GM18868 (cell line): ENCODE measurements at regions not wholly inside any gene's neighbourhood (a gene's known extent, or its start where the extent isn't known, plus 50 kb on each side); places are given as distances from the start of the nearest gene placed in this dataset.

Source experiments
- ATAC-seq: cut with Tn5 transposase; IDR thresholded peaks from one replicate; pipeline ENCODE4 v1.9.1; 2021; ENCODE audit warnings: mild to moderate bottlenecking, moderate library complexity; ENCODE audit not compliant: unreplicated experiment

DNA sequence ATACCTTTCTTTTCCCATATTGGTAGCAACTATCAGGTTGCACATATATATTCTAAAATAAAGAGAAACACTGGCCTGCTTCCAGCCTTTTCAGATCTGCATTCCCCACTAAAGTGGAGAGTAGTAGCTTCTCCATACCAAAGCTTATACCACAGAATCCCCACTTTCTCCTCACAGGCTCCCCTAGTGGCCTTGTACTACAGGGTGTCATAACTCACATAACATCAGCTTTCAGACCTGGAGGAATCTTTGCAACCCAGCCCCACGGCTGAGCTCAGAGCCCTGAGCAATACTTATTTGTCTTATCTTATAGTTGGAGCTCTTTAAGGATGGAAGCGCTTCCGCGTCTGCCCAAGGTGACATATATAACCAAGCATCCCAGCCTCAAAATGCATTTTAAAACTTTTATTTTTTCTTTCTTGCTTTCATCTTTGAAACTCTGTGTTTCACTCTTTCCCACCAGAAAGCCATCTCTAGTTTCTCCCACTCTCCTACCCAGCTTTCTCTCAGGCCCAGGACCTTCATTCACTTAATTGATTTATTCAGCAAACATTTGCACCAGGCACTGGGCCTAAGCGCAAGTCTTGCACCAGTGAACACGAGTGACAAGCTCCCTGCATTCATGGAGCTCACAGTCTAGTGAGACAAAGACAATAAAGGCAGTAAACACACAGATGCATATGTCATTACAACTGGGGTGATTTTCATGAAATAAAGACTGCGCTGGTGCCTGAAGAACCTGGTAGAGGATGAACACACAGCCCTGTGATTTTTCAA is 254.7 kb downstream of the IPO8 start:
- peak; percentile 57 for ATAC-seq

DNA sequence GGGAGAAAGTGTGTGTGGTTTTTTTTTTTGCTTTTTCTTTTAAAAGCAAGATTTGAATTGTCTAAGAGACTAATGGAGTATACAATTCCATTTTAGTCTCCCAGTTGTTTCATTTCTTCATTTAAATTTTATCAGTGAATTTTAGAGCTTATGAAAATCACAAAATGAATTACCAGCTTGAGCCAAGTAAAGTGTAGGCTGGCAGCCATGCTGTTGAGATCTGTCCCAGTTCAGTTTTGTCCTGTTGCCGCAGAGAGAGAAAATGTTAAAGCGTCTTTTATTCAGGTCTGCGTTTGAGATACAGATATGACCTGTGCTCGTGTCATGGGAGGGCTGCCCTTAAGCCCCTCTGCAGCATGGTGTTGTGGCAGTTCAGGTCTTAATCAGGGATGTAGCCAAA is 256.5 kb downstream of the IPO8 start:
- ATAC-seq: no peak

DNA sequence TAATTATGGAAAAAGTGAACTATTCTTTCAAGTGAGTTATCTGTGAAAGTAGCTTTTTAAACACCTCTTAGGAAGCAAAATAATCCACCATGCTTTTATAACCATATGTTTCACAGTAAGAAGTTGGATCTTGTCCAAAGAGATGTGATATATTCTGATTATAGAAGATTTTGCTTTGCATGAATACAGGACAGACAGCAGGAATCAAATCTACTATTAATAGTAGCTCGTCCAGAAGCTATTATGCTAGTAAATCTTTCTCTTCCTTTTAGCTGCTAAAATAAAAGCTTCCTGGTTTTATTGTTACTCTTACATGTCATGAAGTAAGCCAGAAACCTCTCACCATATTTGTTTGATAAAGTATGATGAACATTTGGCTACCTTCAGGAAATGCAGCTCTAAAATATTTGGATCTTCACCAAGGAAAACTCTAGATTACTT is 257.0 kb downstream of the IPO8 start:
- no peak for ATAC-seq

DNA sequence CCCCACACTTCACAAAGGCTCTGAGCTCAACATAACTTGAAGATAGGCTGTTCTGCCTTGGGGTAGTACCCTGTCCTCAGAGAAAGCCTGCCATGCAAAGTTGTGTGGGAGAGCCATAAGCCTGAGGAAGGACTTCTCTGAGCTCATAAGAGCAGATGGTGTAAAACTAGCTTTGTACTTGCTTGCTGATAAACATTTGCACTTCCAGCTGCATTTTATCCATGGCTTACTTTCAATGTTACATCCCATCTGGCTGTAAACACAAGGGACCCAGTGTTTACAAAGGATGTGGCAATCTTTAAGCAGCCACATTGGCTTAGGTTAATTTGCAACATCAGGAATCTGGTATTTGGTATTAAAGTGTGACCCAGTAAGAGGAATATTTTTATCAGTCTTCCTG is 258.1 kb downstream of the IPO8 start:
- ATAC-seq: no peak

DNA sequence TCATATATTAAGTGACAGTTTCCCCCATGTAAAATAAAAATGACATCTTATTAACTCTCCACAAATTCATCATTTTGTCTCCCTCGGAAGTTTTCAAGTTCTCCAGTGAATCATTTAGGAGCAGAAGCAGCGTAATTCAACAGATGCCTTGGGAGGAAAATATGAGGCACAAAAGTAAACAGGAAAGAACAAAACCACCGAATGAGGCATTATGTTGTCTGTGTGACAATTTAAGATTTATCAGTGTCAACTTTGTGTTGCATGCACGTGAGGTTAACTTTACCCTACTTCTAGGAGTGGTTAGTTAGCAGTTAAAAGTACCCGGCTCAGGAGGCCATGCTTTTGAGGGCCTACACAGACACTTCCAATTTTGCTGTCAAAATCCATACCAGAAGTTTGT is 258.6 kb downstream of the IPO8 start:
- ATAC-seq: no peak

DNA sequence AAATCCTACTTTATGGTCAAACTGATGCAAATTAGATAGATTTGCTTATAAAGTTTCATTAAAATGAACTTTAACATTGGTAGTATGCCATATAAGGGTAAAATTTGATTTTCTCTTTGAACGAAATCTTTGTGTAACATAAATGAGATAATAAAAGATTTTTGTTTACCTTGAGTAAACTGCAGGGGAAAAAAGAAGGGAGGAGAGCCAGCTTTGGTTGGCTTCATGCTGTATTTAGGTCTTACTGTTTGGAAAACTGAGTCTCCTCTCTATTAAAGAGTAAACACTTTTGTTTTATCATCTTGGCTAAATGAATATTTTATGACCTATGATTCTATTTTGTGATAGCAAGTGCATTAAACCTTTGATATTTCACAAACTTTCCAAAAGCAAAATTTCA is 267.6 kb downstream of the IPO8 start:
- no peak for ATAC-seq

DNA sequence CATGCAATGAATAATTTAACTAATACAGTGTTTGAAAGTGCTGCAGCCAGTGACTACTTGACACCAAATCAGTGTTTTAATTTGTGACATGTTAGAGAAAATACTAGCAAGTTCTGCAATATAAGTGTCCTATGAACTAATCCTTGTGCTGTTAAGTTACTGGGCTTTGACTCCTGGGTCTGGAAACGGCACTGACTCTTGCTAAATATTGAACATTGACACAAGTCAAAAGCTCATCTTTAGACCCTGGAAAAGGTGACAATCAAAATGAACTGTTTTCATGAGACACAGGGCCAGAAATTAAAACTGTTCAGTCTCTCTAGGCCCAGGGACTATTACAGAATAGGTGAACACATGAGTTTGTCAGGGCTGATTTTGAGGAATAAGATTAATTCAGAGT is 268.1 kb downstream of the IPO8 start:
- no peak for ATAC-seq

DNA sequence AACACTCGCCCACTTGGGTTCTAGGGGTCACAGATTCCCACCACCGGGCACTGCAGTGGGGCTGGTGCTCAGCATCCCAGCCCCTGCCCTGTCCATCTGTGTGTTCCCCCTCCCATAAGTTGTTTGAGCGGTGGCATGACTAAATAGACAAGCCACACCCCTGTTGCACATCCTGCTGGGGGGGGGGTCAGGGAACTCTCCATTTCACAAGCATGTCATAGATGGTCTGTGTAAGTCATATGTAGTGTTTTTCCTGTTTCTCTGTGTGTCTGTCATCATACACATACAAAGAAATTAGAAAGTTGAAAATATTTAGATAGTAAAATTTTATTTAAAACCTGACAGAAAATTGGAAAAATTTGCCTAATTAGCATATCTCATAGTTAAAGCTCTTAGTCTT is 270.2 kb downstream of the IPO8 start:
- ATAC-seq: no peak

DNA sequence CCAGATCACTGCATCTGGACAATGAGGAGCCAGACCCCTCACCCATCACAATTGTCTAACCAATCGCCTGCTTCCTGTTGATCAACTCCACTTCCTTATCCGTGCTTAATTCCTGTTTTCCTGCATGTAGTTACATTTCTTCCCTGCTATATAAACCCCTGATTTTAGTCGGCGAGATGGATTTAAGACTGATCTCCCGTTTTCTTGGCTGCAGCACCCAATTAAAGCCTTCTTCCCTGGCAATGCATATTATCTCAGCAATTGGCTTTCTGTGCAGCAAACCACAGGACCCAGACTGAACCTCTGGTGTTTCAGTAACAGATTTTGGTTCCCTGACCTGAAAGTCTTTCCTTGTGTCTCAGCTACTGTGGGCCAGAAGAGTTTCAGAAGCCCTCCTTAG is 272.3 kb downstream of the IPO8 start:
- ATAC-seq: no peak

DNA sequence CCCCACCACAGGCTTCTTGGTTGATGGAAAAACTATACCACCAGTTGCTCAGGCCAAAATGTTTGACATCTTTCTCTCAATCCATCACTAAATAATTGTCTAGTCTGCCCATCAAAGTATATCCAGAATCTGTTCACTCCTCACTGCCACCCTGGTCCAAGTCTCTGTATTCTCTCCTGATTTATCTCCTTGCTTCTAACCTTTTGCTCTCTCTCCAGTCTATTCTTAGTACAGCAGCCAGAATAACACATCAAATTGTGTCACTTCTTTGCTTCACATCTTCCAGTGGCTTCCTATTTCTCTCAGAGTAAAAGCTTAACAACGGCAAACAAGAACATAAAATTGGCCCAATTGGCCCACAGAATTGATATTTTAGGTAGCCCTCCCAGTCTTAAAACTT is 272.8 kb downstream of the IPO8 start:
- no peak for ATAC-seq

DNA sequence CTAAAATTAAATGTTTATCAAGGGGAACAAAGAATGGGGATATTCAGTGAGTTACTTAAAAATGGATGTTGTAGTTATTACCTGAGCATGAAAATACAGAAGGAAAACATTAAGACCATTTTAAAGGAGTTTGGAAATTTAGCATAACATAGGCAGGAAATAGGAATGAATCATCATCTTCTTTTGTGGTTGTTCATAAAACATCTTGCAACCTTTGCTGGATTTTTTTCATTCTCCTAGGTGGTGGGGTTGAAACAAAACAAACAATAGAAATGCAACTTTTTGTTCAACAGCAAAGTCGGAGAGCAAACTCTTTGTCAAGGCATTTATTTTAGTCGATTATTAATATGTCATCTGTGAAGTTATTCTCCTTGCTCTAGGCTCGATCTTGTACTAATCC is 275.1 kb downstream of the IPO8 start:
- no peak for ATAC-seq

DNA sequence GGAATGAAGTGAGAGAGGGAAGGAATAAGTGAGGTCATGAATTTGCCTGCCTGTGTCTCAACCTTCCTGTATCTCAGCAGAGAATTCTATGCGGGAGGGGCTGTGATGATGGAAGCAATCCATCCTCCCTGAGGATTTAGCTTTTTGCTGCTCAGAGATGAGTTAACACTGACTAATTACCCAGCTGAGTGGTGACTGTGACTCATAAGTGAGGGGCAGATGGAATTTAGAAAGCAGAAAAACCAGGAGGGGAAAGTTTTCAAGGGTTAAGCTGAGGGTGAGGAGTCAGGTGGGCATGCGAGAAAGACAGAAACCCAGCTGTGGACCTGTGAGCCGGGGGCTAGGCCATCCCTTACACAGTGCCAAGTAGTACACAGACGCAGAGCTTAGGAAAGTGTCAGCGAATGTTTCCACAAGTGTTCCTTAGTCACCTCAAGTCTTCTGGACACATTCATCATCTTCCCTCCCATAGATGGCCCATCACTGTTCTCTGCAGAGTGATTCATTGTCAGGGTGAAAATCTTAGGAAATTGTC is 277.9 kb downstream of the IPO8 start:
- no peak for ATAC-seq

DNA sequence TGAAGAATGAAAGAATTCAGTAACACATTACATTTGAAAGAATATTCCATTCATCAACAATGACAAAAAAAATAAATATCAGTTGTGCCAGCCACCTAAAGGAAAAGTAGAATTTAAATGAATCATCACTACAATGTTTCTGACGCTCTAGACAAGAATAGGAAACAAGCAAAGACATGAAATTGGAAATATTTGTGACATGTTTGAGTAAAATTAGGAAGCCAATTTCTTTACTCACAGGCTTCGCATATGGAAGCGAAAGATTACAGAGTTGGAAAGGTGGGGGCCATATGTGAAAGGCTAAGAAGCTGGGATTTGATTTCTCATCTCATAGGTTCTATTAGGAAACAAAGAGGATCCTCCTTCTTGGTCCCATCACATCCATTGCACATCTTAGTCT is 279.0 kb downstream of the IPO8 start:
- no peak for ATAC-seq

DNA sequence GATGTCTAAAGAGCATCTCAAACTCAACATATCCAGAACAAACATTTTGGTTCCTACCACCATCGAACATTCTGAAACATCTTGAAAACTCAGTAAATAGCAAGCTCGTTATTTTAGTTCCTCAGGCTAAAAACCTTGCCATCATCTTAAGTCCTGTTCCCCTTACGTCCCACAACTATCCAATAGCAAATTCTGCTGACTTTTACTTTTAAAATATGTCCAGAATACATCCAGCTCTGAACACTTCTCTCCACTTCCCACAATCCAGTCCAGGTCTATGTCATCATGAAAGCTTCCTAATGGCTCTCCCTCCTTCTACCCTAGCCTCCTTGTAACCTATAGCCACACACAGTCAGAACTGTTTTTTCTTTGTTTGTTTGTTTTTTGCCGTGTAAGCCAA is 279.9 kb downstream of the IPO8 start:
- no peak for ATAC-seq

DNA sequence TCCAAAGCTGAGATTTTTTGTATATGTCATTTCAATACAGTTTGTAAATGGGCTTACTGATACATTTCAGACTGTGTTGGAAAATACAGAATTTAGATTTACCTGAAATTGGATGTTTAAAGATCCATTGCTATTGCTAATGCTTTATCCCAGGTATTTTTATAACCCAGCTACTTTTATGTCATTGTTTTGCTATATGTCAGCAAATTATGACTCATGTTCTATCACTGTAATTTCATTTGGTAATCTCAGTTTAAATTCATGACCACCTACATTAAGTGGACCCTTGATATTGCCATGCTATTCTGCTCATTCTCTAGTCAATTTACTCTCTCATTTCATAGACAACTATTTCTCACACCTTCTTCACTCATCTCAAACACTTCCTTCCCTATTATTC is 281.2 kb downstream of the IPO8 start:
- no peak for ATAC-seq

DNA sequence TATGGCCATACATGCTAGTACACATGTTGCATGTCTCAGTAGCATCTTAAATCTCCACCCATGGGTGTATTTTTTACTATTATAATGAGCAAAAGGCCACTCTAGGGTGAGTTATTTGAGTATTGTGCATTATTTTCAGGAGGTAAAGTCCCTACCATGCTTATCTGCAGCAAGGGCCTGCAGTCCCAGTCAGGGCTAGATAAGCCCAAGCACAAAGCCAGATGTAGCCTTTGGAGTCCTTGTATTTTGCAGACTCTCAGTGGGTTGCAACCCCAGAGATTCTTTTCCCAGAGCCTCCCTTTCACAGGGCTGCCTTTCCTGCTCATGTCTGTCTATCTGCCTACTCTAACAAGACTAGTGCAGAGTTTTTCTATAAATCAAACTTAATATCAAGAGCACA is 295.3 kb downstream of the IPO8 start:
- ATAC-seq: no peak

DNA sequence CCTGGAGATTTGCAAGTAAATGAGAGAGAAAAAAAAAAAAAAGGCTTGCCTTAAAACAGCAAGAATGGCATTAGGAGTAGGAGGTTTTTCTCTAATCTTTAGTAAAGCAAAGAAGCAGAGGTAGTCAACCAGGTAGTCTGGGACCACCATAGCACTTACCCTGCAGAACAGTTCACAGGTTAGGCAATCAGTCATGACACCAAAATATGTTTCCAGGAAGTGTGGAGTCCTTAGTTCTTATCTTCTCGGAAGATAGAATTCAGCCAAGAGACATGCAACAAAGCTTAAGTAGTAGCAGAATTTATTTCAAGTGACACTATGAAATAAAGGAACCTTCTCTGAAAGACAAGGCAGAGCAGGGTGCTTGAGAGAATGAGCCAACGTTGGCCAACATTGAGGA is 295.8 kb downstream of the IPO8 start:
- ATAC-seq: no peak

DNA sequence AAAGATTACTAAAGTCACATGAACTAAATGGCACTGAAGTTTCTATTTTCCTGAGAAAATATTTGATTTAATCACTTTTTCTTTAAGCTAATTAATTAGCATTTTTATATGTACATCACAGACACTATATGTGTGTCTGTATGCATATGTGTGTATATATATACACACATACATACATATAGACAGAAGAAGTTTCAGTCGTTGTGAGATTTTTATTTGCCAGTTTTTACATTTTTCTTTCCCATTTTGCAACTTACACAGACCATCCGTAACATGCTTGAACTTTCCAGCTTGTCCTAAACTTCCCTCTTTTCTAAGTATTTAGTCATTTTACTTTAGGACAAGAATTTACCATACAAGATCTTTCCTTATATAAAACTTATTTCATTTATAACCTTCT is 299.1 kb downstream of the IPO8 start:
- ATAC-seq: no peak

DNA sequence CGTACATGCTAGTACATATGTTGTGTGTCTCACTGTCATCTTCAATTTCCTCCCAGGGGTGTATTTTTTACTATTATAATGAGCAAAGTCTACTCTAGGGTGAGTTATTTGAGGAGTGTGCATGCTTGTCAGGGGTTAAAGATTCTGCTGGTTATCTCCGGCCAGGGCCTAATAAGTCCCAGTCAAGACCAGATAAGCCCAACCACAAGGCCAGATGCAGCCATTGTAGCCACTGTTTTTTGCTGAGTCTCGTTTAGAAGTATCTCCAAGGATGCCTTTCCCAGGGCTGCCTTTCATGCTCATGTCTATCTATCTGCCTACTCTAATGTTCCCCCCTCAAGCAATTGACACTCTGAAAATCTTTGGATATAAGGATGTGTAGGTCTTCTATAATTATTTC is 300.5 kb downstream of the IPO8 start:
- ATAC-seq: no peak

DNA sequence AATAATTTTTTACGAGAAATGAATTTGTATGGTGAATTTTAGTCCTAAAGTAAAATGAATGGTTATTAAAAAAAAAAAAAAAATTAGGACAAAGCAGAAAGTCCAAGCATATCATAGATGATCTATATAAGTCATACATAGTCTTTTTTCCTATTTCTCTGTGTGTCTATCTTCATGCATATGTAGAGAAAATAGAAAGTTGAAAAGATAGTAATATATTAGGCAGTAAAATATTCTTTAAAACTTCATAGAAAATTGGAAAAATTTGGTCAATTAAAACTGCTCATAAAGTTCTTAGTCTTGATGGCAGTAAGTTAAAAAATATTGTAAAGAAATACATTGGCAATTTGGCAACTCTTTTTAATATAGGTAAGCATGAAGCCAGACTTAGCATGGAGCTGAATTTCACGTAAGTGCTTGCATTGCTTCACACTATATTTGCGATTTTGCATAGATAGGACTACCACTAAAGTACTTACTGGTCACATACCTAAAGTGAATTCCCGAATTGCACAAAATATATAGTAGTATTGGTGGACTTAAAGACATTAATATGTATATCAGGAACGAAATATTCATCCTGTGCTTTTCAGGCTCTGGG is 303.8 kb downstream of the IPO8 start:
- no peak for ATAC-seq

DNA sequence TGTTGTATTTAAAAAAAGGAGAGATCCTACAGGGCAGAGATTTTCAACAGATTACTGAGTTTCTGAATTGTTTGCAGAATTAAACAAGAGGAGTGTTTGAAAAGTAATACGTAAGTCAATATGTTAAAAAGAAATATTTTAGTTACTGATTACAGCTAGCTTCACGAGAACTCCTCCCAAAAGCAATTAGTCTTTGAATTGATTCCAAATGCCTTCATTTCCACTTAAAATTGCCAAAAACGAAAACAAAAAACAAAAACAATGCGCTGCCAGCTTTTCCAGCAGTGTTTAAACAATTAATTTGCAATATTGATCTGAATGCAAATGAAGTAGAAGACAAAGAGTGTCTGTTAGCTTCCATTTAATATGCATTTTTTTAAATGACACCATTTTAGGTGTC is 310.0 kb downstream of the IPO8 start:
- no peak for ATAC-seq

DNA sequence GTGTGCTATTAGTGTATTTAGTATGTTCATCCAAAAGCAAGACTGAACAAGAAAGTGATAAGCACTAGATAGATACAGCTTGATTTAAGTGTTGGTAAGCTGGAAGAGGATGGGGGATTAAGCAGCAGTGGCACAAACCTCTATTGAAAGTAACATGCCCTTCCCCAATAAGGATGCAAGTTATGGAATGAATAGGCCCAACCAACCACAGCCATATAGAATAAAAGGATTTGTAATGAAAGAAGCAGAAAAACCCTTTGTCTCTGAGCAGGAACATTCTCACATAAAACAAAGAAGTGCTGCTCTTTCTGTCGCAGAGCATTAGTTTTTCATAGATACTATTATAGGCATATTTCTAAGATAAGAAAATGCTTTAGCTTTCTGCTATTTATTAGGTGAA is 310.7 kb downstream of the IPO8 start:
- ATAC-seq: no peak

DNA sequence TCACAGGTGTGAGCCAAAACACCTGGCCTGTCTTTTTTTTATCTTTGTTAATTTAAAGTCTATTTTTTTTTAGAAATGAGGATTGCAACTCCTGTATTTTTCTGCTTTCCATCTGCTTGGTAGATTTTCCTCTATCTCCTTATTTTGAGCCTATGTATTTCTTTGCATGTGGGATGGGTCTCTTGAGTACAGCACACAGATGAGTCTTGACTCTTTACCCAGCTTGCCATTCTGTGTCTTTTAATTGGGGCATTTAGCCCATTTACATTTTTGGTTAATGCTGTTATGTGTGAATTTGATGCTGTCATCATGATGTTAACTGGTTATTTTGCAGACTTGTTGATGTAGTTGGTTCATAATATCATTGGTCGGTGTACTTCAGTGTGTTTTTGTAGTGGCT is 317.4 kb downstream of the IPO8 start:
- no peak for ATAC-seq
